H1 (cell line): ENCODE measurements at regions not wholly inside any gene's neighbourhood (a gene's known extent, or its start where the extent isn't known, plus 50 kb on each side); places are given as distances from the start of the nearest gene placed in this dataset.

Source experiments
- BRCA1 ChIP-seq: IDR thresholded peaks from 2 replicates; pipeline ENCODE4 v1.6.1; 2012; ENCODE audit warnings: low read depth, low read length, improper control_type of control experiment
- EZH2 ChIP-seq: fragments of 200-600 bp; sonication (generic); IDR thresholded peaks from 2 replicates; pipeline ENCODE4 v1.7.1; 2012; ENCODE audit warnings: low read depth, mild to moderate bottlenecking, moderate library complexity, low read length, inconsistent platforms; ENCODE audit not compliant: severe bottlenecking
- POLR2AphosphoS5 ChIP-seq: IDR thresholded peaks from 2 replicates; pipeline ENCODE4 v1.6.1; 2011; ENCODE audit warnings: low read depth, low read length
- TAF1 ChIP-seq: IDR thresholded peaks from 2 replicates; pipeline ENCODE4 v1.6.1; 2011; ENCODE audit warnings: mild to moderate bottlenecking, low read depth, low read length
- YY1 ChIP-seq: IDR thresholded peaks from 2 replicates; pipeline ENCODE4 v1.6.1; 2011; ENCODE audit warnings: low read depth, mild to moderate bottlenecking, low read length
- TF ChIP-seq, protein P1 (sequence below), 3 experiments: IDR thresholded peaks; 1 replicate in 2 of 3; 2 replicates in 1 of 3; pipeline versions ENCODE4 v1.5.1 to v1.6.1; 2011; ENCODE audit warnings: low read length in 3 of 3, mild to moderate bottlenecking in 3 of 3, inconsistent platforms in 2 of 3, low read depth in 1 of 3, moderate library complexity in 1 of 3; ENCODE audit not compliant: insufficient read depth in 1 of 3; ENCODE audit errors: control extremely low read depth in 1 of 3

DNA sequence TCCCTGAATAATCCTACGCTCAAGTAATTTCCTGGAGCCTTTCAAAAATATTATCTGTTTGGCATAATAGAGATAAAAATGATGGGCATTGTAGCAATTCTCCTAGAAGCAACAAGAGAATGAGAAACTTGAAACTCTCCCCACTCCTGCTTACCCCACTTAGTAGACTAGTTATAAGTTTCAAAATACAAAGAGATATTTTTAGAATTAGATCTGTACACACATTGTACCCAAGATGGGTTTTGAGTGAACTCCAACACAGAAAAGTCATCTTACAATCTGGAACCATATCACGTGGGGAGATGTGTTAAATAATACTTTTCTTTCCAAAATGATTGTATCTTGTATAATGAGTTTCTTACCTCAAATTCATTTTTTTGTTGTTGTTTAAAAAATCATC lies 484.9 kb downstream of the LPIN1 start:
- TF ChIP-seq, protein P1, sequence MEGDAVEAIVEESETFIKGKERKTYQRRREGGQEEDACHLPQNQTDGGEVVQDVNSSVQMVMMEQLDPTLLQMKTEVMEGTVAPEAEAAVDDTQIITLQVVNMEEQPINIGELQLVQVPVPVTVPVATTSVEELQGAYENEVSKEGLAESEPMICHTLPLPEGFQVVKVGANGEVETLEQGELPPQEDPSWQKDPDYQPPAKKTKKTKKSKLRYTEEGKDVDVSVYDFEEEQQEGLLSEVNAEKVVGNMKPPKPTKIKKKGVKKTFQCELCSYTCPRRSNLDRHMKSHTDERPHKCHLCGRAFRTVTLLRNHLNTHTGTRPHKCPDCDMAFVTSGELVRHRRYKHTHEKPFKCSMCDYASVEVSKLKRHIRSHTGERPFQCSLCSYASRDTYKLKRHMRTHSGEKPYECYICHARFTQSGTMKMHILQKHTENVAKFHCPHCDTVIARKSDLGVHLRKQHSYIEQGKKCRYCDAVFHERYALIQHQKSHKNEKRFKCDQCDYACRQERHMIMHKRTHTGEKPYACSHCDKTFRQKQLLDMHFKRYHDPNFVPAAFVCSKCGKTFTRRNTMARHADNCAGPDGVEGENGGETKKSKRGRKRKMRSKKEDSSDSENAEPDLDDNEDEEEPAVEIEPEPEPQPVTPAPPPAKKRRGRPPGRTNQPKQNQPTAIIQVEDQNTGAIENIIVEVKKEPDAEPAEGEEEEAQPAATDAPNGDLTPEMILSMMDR (IDR thresholded peaks at IDR 0.05; ENCODE audit: control extremely low read depth in 1 of 3, insufficient read depth in 1 of 3, low read depth in 1 of 3, low read length in 3 of 3) = no peak
- TF ChIP-seq TAF1 = no peak
- TF ChIP-seq BRCA1 = no peak
- TF ChIP-seq EZH2 = no peak
- TF ChIP-seq YY1 = no peak
- TF ChIP-seq POLR2AphosphoS5 = no peak
